ENCODE measurements at regions not wholly inside any gene's neighbourhood (a gene's known extent, or its start where the extent isn't known, plus 50 kb on each side); places are given as distances from the start of the nearest gene placed in this dataset.

DNA sequence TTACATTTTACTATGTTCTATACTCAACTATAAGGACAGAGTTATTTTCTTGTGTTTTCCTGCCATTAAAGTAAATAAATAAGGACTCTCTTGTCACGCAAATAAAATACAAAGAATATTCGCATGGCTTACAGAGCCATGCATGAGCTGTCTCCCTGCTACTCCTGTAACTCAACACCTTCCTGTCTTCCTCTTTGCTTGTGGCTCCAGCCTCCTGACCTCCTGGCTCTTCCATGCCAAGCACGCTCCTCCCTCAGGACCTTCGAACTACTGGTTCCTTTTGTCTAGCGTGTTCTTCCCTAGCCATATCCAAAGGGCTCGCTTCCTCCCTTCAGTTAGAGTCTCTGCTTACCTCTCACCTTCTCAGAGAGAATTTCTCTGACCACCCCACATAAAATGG lies 124.3 kb upstream of the TMC3 start:
- no peak overlapping the region for H3K4me3 ChIP-seq (ENCODE audit: low read length, poor library complexity, severe bottlenecking)

DNA sequence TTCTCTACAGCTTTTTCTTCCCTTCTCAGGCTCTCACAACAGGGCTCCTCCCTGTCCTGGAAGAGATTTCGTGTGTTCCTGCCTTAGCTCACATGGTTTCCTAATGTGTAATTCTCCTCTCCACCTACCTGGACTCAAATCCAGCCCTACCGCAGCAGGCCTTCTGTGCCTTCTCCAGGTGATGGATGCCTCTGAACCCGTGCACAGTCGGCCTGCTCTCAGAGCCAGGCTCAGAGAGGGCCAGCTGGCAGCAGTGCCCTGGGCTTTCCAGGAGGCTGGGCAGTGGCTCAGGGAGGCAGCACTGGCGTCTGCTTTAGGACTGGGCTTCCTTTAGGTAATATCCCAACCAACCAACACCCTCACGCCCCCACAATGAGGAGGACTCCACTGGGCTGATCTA lies 123.2 kb upstream of the TMC3 start:
- no peaks in the 10 kb centered on the region for H3K9me3 ChIP-seq (ENCODE audit: insufficient read depth, low read depth, low read length)
- TF ChIP-seq EZH2phosphoT487 (IDR thresholded peaks at IDR 0.05; ENCODE audit: borderline replicate concordance): no peak
- TF ChIP-seq, protein P1, sequence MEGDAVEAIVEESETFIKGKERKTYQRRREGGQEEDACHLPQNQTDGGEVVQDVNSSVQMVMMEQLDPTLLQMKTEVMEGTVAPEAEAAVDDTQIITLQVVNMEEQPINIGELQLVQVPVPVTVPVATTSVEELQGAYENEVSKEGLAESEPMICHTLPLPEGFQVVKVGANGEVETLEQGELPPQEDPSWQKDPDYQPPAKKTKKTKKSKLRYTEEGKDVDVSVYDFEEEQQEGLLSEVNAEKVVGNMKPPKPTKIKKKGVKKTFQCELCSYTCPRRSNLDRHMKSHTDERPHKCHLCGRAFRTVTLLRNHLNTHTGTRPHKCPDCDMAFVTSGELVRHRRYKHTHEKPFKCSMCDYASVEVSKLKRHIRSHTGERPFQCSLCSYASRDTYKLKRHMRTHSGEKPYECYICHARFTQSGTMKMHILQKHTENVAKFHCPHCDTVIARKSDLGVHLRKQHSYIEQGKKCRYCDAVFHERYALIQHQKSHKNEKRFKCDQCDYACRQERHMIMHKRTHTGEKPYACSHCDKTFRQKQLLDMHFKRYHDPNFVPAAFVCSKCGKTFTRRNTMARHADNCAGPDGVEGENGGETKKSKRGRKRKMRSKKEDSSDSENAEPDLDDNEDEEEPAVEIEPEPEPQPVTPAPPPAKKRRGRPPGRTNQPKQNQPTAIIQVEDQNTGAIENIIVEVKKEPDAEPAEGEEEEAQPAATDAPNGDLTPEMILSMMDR (conservative IDR thresholded peaks at IDR 0.05; ENCODE audit: low read length): no peak
- no peak overlapping the region for H2AFZ ChIP-seq (ENCODE audit: low read length)
- no peaks in the 10 kb centered on the region for H3K36me3 ChIP-seq (ENCODE audit: insufficient read depth, low read length)
- no peaks in the 10 kb centered on the region for H3K4me1 ChIP-seq (ENCODE audit: insufficient read depth, low read length, poor library complexity, severe bottlenecking)
- H4K20me1 ChIP-seq (ENCODE audit: insufficient read depth, low read length, poor library complexity, severe bottlenecking): no peaks in the 10 kb centered on the region
- no peaks in the 10 kb centered on the region for H3K9me2 ChIP-seq (replicated peaks; ENCODE audit: low read depth, low read length)
- H3F3A ChIP-seq (ENCODE audit: low read depth): no peaks in the 10 kb centered on the region
- H3K4me2 ChIP-seq (ENCODE audit: low read depth, low read length, poor library complexity, severe bottlenecking): no peak overlapping the region
- no peak overlapping the region for H3K9ac ChIP-seq (ENCODE audit: low read depth, low read length, poor library complexity, severe bottlenecking)
- no peaks in the 10 kb centered on the region for H3K27me3 ChIP-seq (ENCODE audit: insufficient read depth, low read length, poor library complexity, severe bottlenecking)
- H3K4me3 ChIP-seq (ENCODE audit: low read length, poor library complexity, severe bottlenecking): no peak overlapping the region
- no peaks in the 10 kb centered on the region for H3K79me2 ChIP-seq (ENCODE audit: insufficient read depth, low read length)

More for the DNA sequence above, 124.3 kb upstream of the TMC3 start:
- Histone ChIP-seq H4K20me1 (ENCODE audit: insufficient read depth, low read length, poor library complexity, severe bottlenecking) (no peaks in the 10 kb centered on the region), H2AFZ (ENCODE audit: low read length) (no peak overlapping the region), H3K9me3 (ENCODE audit: insufficient read depth, low read depth, low read length) (no peaks in the 10 kb centered on the region), H3K79me2 (ENCODE audit: insufficient read depth, low read length) (no peaks in the 10 kb centered on the region), H3K36me3 (ENCODE audit: insufficient read depth, low read length) (no peaks in the 10 kb centered on the region), H3K9ac (ENCODE audit: low read depth, low read length, poor library complexity, severe bottlenecking) (no peak overlapping the region), H3K27me3 (ENCODE audit: insufficient read depth, low read length, poor library complexity, severe bottlenecking) (no peaks in the 10 kb centered on the region), H3F3A (ENCODE audit: low read depth) (no peaks in the 10 kb centered on the region), H3K9me2 (replicated peaks; ENCODE audit: low read depth, low read length) (no peaks in the 10 kb centered on the region), H3K4me2 (ENCODE audit: low read depth, low read length, poor library complexity, severe bottlenecking) (no peak overlapping the region), H3K4me1 (ENCODE audit: insufficient read depth, low read length, poor library complexity, severe bottlenecking) (no peaks in the 10 kb centered on the region)
- TF ChIP-seq, protein P1 (conservative IDR thresholded peaks at IDR 0.05; ENCODE audit: low read length): no peak
- no peak for TF ChIP-seq EZH2phosphoT487 (IDR thresholded peaks at IDR 0.05; ENCODE audit: borderline replicate concordance)

DNA sequence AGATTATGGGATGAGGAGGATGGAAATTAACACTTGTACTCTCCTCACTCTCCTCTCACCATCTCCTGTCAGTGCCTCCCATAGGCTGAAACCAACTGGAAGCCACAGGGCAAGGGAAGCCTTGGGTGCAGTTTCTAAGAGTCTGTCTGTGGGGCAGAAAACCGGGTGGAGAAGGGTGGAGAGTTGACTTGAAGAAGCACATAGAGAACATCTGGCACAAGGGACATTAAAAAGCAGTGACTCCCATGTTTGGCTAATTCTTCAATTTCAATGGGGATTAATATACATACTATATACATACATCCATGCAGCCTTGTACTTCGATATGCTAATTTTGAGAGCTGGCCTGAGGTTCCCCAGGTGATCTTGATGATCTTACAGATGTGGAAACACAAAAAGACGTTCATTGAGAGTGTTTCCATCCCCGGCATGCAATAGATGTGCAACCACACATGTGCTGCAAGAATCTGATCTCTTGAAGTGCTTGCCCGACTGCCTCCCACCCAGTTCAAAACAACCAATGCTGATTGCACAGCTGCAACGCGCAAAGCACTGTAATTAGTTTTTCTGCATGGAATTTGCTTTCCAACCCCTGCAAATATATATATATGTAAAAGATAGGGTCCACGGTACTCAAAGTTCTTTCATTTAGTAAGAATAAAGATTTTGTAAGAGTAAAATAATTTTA lies 121.9 kb upstream of the TMC3 start:
- no peaks in the 10 kb centered on the region for H4K20me1 ChIP-seq (ENCODE audit: insufficient read depth, low read length, poor library complexity, severe bottlenecking)
- no peak overlapping the region for H3K9ac ChIP-seq (ENCODE audit: low read depth, low read length, poor library complexity, severe bottlenecking)
- H3K4me3 ChIP-seq (ENCODE audit: low read length, poor library complexity, severe bottlenecking): no peak overlapping the region
- H3K4me1 ChIP-seq (ENCODE audit: insufficient read depth, low read length, poor library complexity, severe bottlenecking): no peaks in the 10 kb centered on the region
- H3K36me3 ChIP-seq (ENCODE audit: insufficient read depth, low read length): no peaks in the 10 kb centered on the region
- no peaks in the 10 kb centered on the region for H3K79me2 ChIP-seq (ENCODE audit: insufficient read depth, low read length)
- H3K9me3 ChIP-seq (ENCODE audit: insufficient read depth, low read depth, low read length): no peaks in the 10 kb centered on the region
- H3K27me3 ChIP-seq (ENCODE audit: insufficient read depth, low read length, poor library complexity, severe bottlenecking): no peaks in the 10 kb centered on the region
- no peak overlapping the region for H3K4me2 ChIP-seq (ENCODE audit: low read depth, low read length, poor library complexity, severe bottlenecking)
- H3F3A ChIP-seq (ENCODE audit: low read depth): no peaks in the 10 kb centered on the region
- no peak for TF ChIP-seq EZH2phosphoT487 (IDR thresholded peaks at IDR 0.05; ENCODE audit: borderline replicate concordance)
- TF ChIP-seq, protein P1 (conservative IDR thresholded peaks at IDR 0.05; ENCODE audit: low read length): no peak
- no peak overlapping the region for H2AFZ ChIP-seq (ENCODE audit: low read length)
- H3K9me2 ChIP-seq (replicated peaks; ENCODE audit: low read depth, low read length): no peaks in the 10 kb centered on the region

Data from Loucy (cell line).